ENCODE measurements at regions not wholly inside any gene's neighbourhood (a gene's known extent, or its start where the extent isn't known, plus 50 kb on each side); places are given as distances from the start of the nearest gene placed in this dataset.

DNA sequence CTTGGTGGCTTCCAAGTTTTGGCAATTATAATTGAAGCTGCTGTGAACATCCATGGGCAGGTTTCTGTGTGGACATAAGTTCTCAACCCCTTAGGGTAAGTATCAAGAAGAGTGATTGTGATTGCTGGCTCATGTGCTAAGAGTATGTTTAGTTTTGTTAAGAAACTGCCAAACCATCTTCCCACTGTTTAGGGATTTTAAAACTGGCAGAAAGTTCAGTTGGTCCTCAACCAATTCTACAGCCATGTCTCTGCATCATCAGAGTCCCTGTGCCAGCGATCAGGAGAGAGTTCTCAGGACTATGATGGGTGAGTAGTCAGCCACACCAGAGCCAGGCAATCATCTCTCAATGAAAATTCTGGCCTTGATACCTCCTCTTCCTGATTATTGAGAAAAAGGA, 193.8 kb downstream of the ZC3H11B start:
- Histone ChIP-seq H3K36me3 (ENCODE audit: control insufficient read depth in 2 of 4, insufficient read depth in 4 of 4, low read length in 3 of 4) (no peaks in the 10 kb centered on the region), H2BK120ac (replicated peaks; ENCODE audit: low read depth, low read length) (no peak overlapping the region), H3K27me3 (replicated peaks in 1 of 4; ENCODE audit: control insufficient read depth in 3 of 4, extremely low read depth in 1 of 4, insufficient read depth in 3 of 4, low read length in 3 of 4) (no peaks in the 10 kb centered on the region), H3K56ac (replicated peaks; ENCODE audit: insufficient read length, low read depth, low read length) (no peak overlapping the region), H2AFZ (ENCODE audit: low read length) (no peak overlapping the region), H3K79me2 (ENCODE audit: control insufficient read depth in 1 of 2, insufficient read depth in 2 of 2, low read length in 2 of 2) (no peaks in the 10 kb centered on the region), H3K9me3 (ENCODE audit: insufficient read depth in 2 of 2, low read depth in 1 of 2, low read length in 1 of 2) (no peaks in the 10 kb centered on the region), H4K20me1 (replicated peaks in 1 of 2; ENCODE audit: control insufficient read depth in 1 of 2, insufficient read depth in 2 of 2, low read length in 2 of 2) (no peaks in the 10 kb centered on the region), H3K23ac (ENCODE audit: insufficient read length) (no peak overlapping the region), H3K14ac (ENCODE audit: insufficient read length) (no peak overlapping the region), H2BK15ac (ENCODE audit: low read length) (no peak overlapping the region), H2BK5ac (ENCODE audit: low read depth, low read length) (no peak overlapping the region), H2AK5ac (ENCODE audit: low read depth, low read length) (no peak overlapping the region), H4K5ac (ENCODE audit: insufficient read length, low read depth, low read length) (no peak overlapping the region), H3K4ac (replicated peaks; ENCODE audit: insufficient read length, low read depth, low read length) (no peak overlapping the region), H3K27ac (ENCODE audit: low read depth, low read length) (no peak overlapping the region), H3K23me2 (ENCODE audit: low read depth, low read length) (no peaks in the 10 kb centered on the region), H2BK12ac (ENCODE audit: low read depth, low read length) (no peak overlapping the region), H4K8ac (ENCODE audit: extremely low read depth, insufficient read depth, low read length) (no peak overlapping the region), H3K9ac (replicated peaks in 1 of 4; ENCODE audit: extremely low read depth in 1 of 4, low read depth in 3 of 4, low read length in 3 of 4) (no peak overlapping the region), H3K4me3 (ENCODE audit: extremely low read depth in 1 of 4, insufficient read depth in 2 of 4, low read depth in 3 of 4, low read length in 4 of 4) (no peak overlapping the region), H4K91ac (replicated peaks; ENCODE audit: insufficient read length, low read length) (no peak overlapping the region), H3K4me1 (replicated peaks in 1 of 4; ENCODE audit: control insufficient read depth in 3 of 4, insufficient read depth in 4 of 4, low read length in 3 of 4) (no peaks in the 10 kb centered on the region), H3K18ac (ENCODE audit: extremely low read depth, low read length) (no peak overlapping the region), H2BK20ac (ENCODE audit: low read length) (no peak overlapping the region), H3K79me1 (ENCODE audit: low read depth, low read length) (no peaks in the 10 kb centered on the region), H3K4me2 (ENCODE audit: insufficient read depth in 1 of 2, low read depth in 2 of 2, low read length in 2 of 2) (no peak overlapping the region)
- FAIRE-seq: no peak
- 90% methylated on average over 1 of the region's 1 CpG; no CpG with 5 or more reads in 1 of the 2 experiments for WGBS, 2 experiments (ENCODE audit: extremely low coverage in 1 of 2, insufficient coverage in 1 of 2, insufficient read length in 1 of 2, insufficient replicate concordance in 2 of 2, low coverage in 1 of 2, low lambda C conversion rate in 2 of 2, missing lambda C conversion rate in 1 of 2)
- ChIA-PET CTCF (ENCODE audit: partially characterized antibody) (interaction anchor here (0.7 to 2.2 kb wide), 4 partner anchors 13 to 1159 kb away, joined by 3 to 5 read pairs (median 4); no protein-coding TSS in a partner anchor), POLR2A (ENCODE audit: partially characterized antibody) (no interaction called here)
- DNase-seq (ENCODE audit: low read depth in 1 of 2, low spot score in 2 of 2): no peak
- TF ChIP-seq TBP (IDR thresholded peaks at IDR 0.05; ENCODE audit: low read depth, low read length) (no peak), POLR2AphosphoS5 (IDR thresholded peaks at IDR 0.05; ENCODE audit: low read depth, low read length) (no peak), KDM5A (IDR thresholded peaks at IDR 0.05; ENCODE audit: low read length) (no peak), SRF (IDR thresholded peaks at IDR 0.05; ENCODE audit: low read depth, low read length) (no peak), CHD2 (IDR thresholded peaks at IDR 0.05; ENCODE audit: low read length) (no peak), SP4 (IDR thresholded peaks at IDR 0.05; ENCODE audit: low read length) (no peak)
